OCI-LY3 (cell line): ENCODE measurements at regions not wholly inside any gene's neighbourhood (a gene's known extent, or its start where the extent isn't known, plus 50 kb on each side); places are given as distances from the start of the nearest gene placed in this dataset.

Experiments
- EZH2phosphoT487 ChIP-seq: fragments of 200-600 bp; shearing (Covaris generic); IDR thresholded peaks from 2 replicates; pipeline ENCODE4 v1.6.1; 2018; ENCODE audit warnings: antibody characterized with exemption, mixed run types, low read depth
- TF ChIP-seq, protein P1 (sequence below): fragments of 200-600, 300-600 bp; sonication (generic); IDR thresholded peaks from 2 replicates; pipeline ENCODE4 v1.5.1; 2014; ENCODE audit warnings: antibody characterized with exemption, low read length, low read depth

DNA sequence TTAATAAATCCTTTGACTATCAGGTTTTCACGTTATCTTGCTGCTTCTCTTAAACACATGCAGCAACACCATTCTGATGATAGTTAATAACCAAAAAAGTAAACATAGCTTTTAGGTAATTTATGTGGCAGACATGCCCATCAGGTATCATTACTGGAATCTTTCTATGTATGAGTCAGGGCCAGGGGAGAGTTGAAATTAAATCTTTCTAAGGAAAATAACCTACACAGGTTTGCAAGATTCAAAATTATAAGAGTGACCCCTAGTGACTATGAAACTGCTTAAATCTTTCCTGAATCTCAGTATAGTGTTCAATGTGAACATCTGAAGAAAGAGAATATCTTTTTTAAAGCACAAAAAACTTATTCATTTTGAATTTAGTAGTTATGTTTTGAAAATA, 666.6 kb downstream of the CDH11 start:
- TF ChIP-seq, protein P1, sequence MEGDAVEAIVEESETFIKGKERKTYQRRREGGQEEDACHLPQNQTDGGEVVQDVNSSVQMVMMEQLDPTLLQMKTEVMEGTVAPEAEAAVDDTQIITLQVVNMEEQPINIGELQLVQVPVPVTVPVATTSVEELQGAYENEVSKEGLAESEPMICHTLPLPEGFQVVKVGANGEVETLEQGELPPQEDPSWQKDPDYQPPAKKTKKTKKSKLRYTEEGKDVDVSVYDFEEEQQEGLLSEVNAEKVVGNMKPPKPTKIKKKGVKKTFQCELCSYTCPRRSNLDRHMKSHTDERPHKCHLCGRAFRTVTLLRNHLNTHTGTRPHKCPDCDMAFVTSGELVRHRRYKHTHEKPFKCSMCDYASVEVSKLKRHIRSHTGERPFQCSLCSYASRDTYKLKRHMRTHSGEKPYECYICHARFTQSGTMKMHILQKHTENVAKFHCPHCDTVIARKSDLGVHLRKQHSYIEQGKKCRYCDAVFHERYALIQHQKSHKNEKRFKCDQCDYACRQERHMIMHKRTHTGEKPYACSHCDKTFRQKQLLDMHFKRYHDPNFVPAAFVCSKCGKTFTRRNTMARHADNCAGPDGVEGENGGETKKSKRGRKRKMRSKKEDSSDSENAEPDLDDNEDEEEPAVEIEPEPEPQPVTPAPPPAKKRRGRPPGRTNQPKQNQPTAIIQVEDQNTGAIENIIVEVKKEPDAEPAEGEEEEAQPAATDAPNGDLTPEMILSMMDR, result no peak
- TF ChIP-seq EZH2phosphoT487, result no peak
